Gastroesophageal sphincter (tissue), 3 donors: ENCODE measurements at regions not wholly inside any gene's neighbourhood (a gene's known extent, or its start where the extent isn't known, plus 50 kb on each side); places are given as distances from the start of the nearest gene placed in this dataset.

ENCODE experiments used
- EP300 ChIP-seq: sonication (generic); formaldehyde crosslinking; IDR thresholded peaks from one replicate; pipeline ENCODE4 v1.6.1; 2017; ENCODE audit warnings: antibody characterized with exemption, mild to moderate bottlenecking
- POLR2A ChIP-seq, 2 donors: fragments of 450-650 bp; IDR thresholded peaks; one replicate each; pipeline ENCODE4 v1.6.1; 2017; ENCODE audit warnings: antibody characterized with exemption in 2 of 2, mild to moderate bottlenecking in 2 of 2, moderate library complexity in 1 of 2
- TF ChIP-seq, protein P1 (sequence below), 4 experiments: fragments of 200-600 bp in 2 of 4; fragments of 450-650 bp in 2 of 4; sonication (generic) in 1 of 4; IDR thresholded peaks; one replicate each; pipeline ENCODE4 v1.5.1; 2017 to 2019; ENCODE audit warnings: antibody characterized with exemption in 4 of 4, mild to moderate bottlenecking in 2 of 4, moderate library complexity in 2 of 4

- TF ChIP-seq, protein P1, sequence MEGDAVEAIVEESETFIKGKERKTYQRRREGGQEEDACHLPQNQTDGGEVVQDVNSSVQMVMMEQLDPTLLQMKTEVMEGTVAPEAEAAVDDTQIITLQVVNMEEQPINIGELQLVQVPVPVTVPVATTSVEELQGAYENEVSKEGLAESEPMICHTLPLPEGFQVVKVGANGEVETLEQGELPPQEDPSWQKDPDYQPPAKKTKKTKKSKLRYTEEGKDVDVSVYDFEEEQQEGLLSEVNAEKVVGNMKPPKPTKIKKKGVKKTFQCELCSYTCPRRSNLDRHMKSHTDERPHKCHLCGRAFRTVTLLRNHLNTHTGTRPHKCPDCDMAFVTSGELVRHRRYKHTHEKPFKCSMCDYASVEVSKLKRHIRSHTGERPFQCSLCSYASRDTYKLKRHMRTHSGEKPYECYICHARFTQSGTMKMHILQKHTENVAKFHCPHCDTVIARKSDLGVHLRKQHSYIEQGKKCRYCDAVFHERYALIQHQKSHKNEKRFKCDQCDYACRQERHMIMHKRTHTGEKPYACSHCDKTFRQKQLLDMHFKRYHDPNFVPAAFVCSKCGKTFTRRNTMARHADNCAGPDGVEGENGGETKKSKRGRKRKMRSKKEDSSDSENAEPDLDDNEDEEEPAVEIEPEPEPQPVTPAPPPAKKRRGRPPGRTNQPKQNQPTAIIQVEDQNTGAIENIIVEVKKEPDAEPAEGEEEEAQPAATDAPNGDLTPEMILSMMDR (IDR thresholded peaks at IDR 0.05) = no peak
- TF ChIP-seq EP300 (no peak), POLR2A (IDR thresholded peaks at IDR 0.05) (no peak)
Observed at GRCh38 chr7:51367614-51367968, 51.0 kb upstream of the COBL start.
